Pancreas (tissue), 10 donors: ENCODE measurements at regions not wholly inside any gene's neighbourhood (a gene's known extent, or its start where the extent isn't known, plus 50 kb on each side); places are given as distances from the start of the nearest gene placed in this dataset.
A peak's percentile ranks its signal among the peaks of the same experiment; 100 is the strongest.
"Not testable (repeated sequence)": the region's sequence is repeated elsewhere in the genome, so short reads cannot be mapped to it uniquely, and the experiment has no call there.

Experiments
- ATAC-seq, 4 donors: fragments of 200-7000 bp; cut with Tn5 transposase; one replicate each; pipeline versions ENCODE4 v1.8.0 to v1.9.1; 2020; ENCODE audit warnings: mild to moderate bottlenecking in 4 of 4, moderate library complexity in 4 of 4
- DNase-seq, 6 donors: peaks; one replicate each; pipeline ENCODE4 v3.0.0-alpha.2; 2020
- FAIRE-seq: peaks from 2 replicates; lab custom pipeline; 2012; peaks lifted over from hg19 to GRCh38; lab: Jason Lieb, UNC
- H3K27ac ChIP-seq, 4 donors: fragments of 200-600 bp; sonication (generic); 1 replicate in 3 of 4; 2 replicates in 1 of 4; pipeline versions ENCODE4 v1.5.0 to v1.8.0; 2020
- H3K27me3 ChIP-seq, 4 donors: fragments of 200-600 bp; one replicate each; pipeline ENCODE4 v1.8.0; 2021
- H3K36me3 ChIP-seq, 3 donors: fragments of 200-600 bp; sonication (generic) in 1 of 3; one replicate each; pipeline versions ENCODE4 v1.5.0 to v1.8.0; 2020 to 2021
- H3K4me1 ChIP-seq, 3 donors: fragments of 200-600 bp; one replicate each; pipeline ENCODE4 v1.8.0; 2021
- H3K4me3 ChIP-seq, 4 donors: fragments of 200-600 bp; sonication (generic) in 2 of 4; one replicate each; pipeline versions ENCODE4 v1.5.0 to v1.8.0; 2020 to 2021
- H3K9me3 ChIP-seq, 4 donors: fragments of 200-600 bp; one replicate each; pipeline ENCODE4 v1.8.0; 2021
- CTCF ChIP-seq, 4 donors: fragments of 200-600 bp; sonication (generic) in 3 of 4; IDR thresholded peaks; one replicate each; pipeline versions ENCODE4 v1.5.0 to v1.8.0; 2021; ENCODE audit warnings: antibody characterized with exemption in 4 of 4
- WGBS, 2 donors: extraction: QIAGEN DNeasy Blood & Tissue Kit; methylation state at CpG; one replicate each; pipeline ENCODE4 v1.1.7; 2013; 5-methylcytosine and 5-hydroxymethylcytosine counted together
- intact Hi-C, 3 donors: fragments of 100-400 bp; cut with DNase I; formaldehyde crosslinking; loops; one replicate each; pipeline versions ENCODE4 v1.11.1 to v1.14.2; 2022
- donor health status: healthy with polysubstance abuse.
- donor health status: DM: no; HTN: no; CAD: no; lungs with moderate emphysema.
- donor health status: DM: no; HTN: no; CAD: no.
- donor health status: control.
- donor health status: control.
- donor health status: Bipolar disorder and iron deficiency.
- donor health status: DM: yes; HTN: yes; CAD: no.
- donor health status: DM: no; HTN: no; CAD: no.
- donor health status: DM: no; HTN: no; CAD: no.
- donor health status: DM: yes; HTN: yes; CAD: no.

- Histone ChIP-seq H3K27me3 (no peaks in the 10 kb centered on the region), H3K36me3 (no peaks in the 10 kb centered on the region), H3K27ac (no peak overlapping the region), H3K4me1 (no peaks in the 10 kb centered on the region), H3K9me3 (no peaks in the 10 kb centered on the region), H3K4me3 (no peak overlapping the region)
- DNase-seq, result no peak
- ATAC-seq, result no peak
- WGBS, 2 donors, result 69 to 80% methylated on average over 2 of the region's 2 CpGs
- FAIRE-seq, result no peak
- intact Hi-C loops, result no loop called here
- no peak for TF ChIP-seq CTCF (IDR thresholded peaks at IDR 0.05)
Observed at GRCh38 chr1:96521994-96522760, 199.4 kb upstream of the PTBP2 start.

- intact Hi-C loops, result no loop called here
- H3K4me1 ChIP-seq, result no peaks in the 10 kb centered on the region
- 36 to 44% methylated on average over 1 of the region's 1 CpG for WGBS, 2 donors
- H3K27me3 ChIP-seq, result no peaks in the 10 kb centered on the region
- no peaks in the 10 kb centered on the region for H3K9me3 ChIP-seq
- no peak for ATAC-seq
- no peak for TF ChIP-seq CTCF (IDR thresholded peaks at IDR 0.05)
- H3K27ac ChIP-seq, result no peak overlapping the region
- no peaks in the 10 kb centered on the region for H3K36me3 ChIP-seq
- no peak for FAIRE-seq
- no peak for DNase-seq
- H3K4me3 ChIP-seq, result no peak overlapping the region
Observed at GRCh38 chr1:96522927-96523326, 198.7 kb upstream of the PTBP2 start.

GRCh38 chr1:96524100-96524499 is 197.5 kb upstream of the PTBP2 start:
- no peaks in the 10 kb centered on the region for H3K9me3 ChIP-seq
- H3K4me1 ChIP-seq, result no peaks in the 10 kb centered on the region
- WGBS, 2 donors, result 5 to 11% methylated on average over 2 of the region's 2 CpGs
- no peak for ATAC-seq
- TF ChIP-seq CTCF (IDR thresholded peaks at IDR 0.05), result no peak
- intact Hi-C loops, result no loop called here
- H3K27ac ChIP-seq, result no peak overlapping the region
- no peaks in the 10 kb centered on the region for H3K36me3 ChIP-seq
- no peaks in the 10 kb centered on the region for H3K27me3 ChIP-seq
- FAIRE-seq, result no peak
- no peak overlapping the region for H3K4me3 ChIP-seq
- no peak for DNase-seq

- FAIRE-seq, result no peak
- DNase-seq, result no peak
- H3K4me1 ChIP-seq, result no peaks in the 10 kb centered on the region
- H3K27ac ChIP-seq, result no peak overlapping the region
- no peaks in the 10 kb centered on the region for H3K27me3 ChIP-seq
- peak in 1 of 4 donors; percentile 18 for ATAC-seq
- WGBS, 2 donors, result 63 to 65% methylated on average over 8 of the region's 8 CpGs
- intact Hi-C loops, result no loop called here
- no peak overlapping the region for H3K4me3 ChIP-seq
- H3K9me3 ChIP-seq, result no peaks in the 10 kb centered on the region
- H3K36me3 ChIP-seq, result no peaks in the 10 kb centered on the region
- TF ChIP-seq CTCF (IDR thresholded peaks at IDR 0.05), result no peak
Observed at GRCh38 chr1:96525657-96526557, 195.7 kb upstream of the PTBP2 start.

- FAIRE-seq, H3K27me3 ChIP-seq, H3K4me3 ChIP-seq, ATAC-seq, H3K36me3 ChIP-seq, H3K27ac ChIP-seq, H3K4me1 ChIP-seq, H3K9me3 ChIP-seq, intact Hi-C loops, DNase-seq: not testable (repeated sequence)
- 88 to 100% methylated on average over 1 of the region's 1 CpG for WGBS, 2 donors
Observed at GRCh38 chr1:96528672-96529071, 192.9 kb upstream of the PTBP2 start.
